Stimulated activated CD8-positive, alpha-beta memory T cell treated with anti-CD3 and anti-CD28 coated beads, Interleukin-2, amount 100 ng/mL, for 1 hour (primary cell): ENCODE measurements at regions not wholly inside any gene's neighbourhood (a gene's known extent, or its start where the extent isn't known, plus 50 kb on each side); places are given as distances from the start of the nearest gene placed in this dataset.

Experiments
- DNase-seq, 2 donors: peaks; one replicate each; pipeline ENCODE4 v3.0.0-alpha.2; 2020; ENCODE audit warnings: low read depth in 2 of 2

DNA sequence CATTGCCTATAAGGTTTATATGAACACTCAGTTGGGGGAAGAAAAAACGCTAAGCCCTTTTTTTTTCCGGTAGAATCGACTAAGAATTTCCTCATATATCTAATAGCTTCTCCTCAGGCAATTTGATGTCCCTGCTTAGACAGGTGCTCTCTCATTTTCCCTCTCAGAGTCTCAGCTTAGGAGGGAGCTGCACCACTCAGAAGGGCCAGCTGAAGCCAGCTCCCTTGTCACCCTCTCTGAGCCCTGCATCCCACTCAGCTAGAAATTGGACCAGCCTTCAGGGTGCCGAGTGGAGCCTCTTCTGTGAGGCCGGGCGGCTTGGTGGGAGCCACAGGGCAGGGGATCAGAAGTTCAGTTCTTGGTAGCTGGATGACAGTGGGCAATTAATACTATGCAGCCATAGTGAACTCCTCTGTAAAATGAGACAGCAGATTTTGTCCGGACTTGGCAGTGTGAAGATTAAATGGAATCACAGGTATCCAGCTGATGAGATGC lies 368.5 kb downstream of the MAFB start:
- DNase-seq = no peak

DNA sequence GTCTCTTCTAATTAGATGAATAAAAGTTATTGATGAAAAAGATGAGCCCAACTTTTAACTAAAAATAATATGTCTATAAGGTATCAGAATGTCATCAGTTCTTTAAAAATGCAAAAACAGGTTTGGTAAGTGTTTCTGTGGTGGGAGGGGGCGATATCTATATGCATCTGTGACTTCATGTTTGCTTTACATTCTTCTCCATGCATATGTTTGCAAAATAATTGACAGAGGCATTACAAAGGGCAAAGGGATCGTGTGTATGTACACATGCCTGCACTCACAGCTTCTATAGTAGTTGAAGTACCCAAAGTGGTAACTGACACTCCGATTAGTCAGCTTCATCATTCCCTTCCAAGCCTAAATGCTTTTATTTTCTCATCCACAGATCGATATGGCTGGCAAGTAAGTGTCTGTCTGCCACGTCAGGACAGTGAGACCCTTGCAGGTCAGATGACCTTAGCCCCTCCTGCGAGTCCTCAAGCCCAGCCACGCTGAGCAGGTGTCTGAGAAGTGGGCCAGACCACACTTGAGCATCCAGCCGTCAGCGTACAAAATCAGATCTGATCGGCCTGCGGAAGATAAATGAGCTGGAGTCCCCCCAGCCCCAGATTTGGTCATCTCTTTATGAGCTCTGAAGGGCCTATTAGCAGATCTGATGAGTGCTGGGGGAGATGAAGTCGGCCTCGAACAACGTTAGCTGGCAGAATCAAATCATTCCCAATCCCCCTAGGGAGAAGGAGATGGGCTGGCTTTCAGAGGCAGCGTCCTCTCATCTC lies 369.1 kb downstream of the MAFB start:
- DNase-seq = no peak

DNA sequence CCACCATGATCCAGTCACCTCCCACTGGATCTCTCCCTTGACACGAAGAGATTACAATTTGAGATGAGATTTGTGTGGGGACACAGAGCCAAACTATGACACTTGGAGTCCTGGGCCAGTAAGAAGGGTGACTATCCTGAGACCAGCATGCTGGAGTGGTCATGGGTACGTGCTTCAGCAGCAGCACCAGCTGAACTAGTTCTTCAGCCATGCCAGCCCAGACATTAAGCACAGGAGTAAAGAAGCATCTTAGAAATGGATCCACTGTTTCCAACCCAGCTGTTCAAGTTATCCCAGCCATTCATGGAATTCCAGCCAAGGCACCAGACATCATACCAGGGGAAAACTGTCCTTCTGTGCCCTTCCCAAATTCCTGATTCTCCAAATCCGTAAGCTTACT lies 370.0 kb downstream of the MAFB start:
- DNase-seq = no peak

DNA sequence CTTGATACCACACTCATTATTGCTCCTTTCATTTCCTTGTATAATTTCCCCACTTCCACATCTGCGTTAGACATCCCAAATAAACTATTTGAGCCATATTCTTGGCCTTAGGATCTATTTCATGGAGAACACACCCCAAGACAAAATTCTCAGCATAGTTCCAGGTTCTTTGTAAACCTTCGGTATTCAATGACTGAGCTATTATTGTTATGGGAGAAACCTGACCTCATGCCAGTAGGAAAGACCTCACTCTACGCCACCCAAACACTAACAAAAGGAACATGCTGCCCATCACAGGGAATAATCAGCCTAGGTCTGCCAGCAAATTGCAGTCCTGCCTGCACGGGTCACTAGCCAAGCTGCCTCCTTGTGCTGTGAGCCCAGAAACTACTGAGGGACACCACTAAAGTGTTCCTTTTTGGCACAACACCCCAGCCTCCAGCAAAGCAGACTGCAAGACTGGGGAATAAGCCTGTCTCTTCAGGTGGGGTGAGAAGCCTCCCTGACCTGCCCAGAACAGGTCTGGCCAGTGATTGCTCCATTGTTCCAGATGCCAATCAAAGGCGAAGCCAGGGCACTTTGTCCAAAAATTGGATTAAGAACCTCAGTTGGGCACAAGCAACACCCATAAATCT lies 371.8 kb downstream of the MAFB start:
- DNase-seq = no peak

DNA sequence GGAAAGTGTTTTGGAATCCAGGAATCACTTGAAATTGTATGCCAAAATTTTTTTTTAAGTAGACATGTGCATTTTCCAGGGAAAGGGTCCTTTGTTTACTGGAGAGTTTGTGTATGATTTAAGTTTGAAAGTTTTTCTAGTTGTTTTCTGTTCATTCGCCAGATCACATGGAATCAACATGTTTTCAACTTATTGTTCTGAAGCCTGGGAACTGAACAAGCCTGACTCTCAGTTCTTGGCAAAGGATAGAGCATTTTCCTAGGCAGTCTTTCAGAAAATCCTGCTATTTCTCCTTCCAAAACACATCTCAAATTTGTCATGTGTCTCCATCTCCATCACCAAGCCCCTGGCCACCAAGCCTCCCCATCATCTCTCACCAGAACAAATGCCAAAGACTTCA lies 374.8 kb downstream of the MAFB start:
- DNase-seq = no peak

DNA sequence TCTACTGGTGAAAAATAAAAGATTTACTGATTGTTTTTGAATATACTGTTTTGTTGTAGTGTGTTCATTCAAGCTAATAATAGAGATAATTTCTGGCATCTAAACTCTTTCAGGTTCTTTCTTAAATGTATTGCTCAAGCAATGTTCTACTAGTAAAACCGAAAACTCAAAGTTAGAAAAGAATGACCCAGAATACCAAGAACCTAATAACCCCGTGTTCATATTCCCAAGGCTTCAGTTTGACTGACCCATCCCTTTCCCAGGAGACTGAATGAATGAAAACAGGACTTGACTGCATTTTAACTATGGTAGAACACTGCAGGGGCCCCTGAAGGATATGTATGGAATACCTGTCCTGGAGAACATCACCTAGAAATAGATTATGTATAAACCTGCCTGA lies 375.3 kb downstream of the MAFB start:
- no peak for DNase-seq

DNA sequence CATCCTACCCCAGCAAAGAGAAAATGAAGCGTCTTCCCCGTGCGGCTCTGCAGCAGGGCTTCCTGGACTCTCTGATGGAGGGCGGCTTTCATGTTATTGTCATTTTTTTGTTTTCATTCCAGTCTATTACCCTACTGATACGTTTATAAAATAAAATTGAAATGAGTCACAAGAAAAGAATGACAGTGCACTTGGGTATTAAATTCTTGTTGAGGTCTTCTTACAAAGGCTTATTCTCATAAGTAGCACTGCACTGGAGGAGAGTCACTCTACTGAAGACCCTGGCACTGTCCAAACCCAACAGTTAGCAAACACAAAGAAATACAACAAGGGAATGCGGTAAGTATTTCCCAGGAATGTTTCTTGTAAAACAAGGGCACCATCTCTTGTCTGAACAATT lies 379.3 kb downstream of the MAFB start:
- DNase-seq = no peak

DNA sequence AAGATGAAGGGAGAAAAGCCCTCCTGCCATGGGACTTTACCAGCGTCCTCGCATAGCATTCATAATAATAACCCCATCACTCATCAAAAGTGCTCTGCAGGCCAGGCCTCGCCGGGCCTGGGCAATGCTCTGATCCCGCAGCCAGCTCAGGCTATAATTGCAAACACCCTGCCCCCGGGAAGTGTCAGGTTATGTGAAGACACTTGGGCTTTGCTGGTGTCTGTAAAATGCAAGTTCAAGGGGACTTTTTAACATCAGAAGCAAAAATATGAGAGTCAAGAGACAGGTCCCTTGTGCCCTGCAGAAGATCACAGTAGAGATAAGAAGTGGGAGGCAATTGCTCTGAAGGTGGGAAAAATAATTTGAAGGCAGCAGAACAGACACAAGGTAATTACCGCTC lies 381.0 kb downstream of the MAFB start:
- no peak for DNase-seq

DNA sequence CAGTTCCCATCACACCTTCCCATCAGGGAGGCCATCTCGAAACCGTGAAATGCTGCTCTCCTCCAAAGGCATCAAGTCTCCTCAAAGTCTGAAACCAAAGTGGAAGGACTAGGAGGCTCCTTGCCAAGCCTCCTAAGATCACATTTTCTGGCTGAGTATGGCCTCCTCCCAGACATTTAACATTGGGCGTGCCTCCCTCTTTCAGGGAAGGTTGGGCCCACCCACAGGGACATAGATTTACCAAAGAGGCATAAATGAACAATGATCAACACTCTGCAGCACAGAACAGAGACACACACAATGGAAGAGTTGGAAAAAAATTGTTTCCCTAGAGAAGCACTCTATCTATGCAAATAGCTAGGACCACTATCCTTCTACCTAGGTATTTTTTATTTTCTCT lies 381.8 kb downstream of the MAFB start:
- no peak for DNase-seq

DNA sequence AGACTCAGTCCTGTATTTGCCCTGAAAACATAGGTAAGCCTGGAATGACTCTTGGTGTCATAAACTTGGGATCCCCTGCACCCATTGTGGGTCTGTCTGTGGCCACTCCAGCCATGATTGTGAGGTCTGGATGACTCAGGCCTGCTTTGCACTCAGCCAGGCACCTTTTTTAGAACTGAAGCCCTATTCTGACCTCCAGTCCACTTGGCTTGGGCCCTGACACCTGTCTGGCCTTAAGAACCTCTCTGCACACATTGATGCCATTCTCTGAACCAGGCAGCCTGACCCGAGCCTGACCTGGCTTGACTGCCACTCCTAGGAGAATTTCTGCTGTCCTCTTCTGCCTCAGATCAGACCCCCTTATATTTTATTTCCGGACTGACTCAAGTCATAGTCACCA lies 383.7 kb downstream of the MAFB start:
- DNase-seq = no peak

DNA sequence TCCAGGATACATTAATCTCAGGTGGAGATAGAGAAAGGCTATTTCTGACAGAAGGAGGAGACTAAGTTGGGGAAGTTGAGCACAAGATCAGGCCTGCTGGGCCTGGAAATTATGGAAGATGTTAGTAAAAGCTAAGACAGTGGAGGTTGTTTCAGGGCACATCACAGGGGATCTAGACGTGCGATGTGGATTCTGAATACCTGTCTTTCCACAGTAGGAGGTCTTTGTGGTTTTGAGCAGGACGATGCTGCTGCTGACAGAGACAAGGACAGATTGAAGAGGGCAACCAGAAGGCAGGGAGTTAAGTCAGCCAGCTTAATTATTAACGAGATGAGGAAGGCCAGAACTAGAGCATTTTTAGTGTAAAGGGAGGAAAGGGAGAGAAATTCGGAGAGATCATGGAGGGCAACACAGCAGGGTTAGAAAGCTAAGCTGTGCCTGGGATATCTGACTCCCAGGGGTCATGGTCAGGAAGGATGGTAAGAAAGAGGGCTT lies 384.9 kb downstream of the MAFB start:
- DNase-seq = no peak

DNA sequence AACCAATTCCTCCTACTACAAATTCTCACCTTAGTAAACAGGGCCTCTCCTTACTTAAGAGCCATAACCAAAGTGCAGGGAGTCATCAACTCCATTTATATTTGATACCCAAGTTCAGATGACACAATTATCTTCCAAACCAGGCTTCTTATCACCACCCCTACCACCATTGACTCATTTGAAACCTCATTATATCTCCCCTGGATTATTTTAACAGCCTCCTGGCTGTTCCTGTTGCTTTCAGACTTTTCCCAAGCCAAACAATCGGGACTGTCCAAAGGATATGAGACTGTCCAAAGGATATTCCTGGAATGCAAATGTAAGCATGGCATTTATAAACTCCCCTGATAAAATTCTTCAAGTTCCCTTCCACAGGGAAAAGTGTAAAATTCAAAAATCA lies 394.3 kb downstream of the MAFB start:
- no peak for DNase-seq

DNA sequence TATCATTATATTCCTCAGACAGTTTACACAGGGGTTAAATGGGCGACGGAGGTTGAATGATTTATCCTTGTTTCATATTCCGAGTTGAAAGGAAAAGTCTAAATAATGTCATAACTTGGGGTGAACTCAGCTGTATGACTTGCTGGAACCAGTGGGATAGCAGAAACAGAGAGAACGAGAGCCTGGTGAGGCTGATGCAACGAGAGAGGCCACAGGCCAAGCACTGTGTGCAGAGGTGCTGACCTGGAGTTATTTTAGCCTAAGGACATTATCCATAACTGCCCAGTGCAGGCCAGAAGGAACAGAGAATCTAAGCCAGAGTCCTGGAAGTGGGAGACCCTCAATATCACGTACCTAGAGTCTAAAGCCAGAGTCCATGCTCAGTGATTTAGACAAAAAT lies 394.9 kb downstream of the MAFB start:
- DNase-seq = no peak

DNA sequence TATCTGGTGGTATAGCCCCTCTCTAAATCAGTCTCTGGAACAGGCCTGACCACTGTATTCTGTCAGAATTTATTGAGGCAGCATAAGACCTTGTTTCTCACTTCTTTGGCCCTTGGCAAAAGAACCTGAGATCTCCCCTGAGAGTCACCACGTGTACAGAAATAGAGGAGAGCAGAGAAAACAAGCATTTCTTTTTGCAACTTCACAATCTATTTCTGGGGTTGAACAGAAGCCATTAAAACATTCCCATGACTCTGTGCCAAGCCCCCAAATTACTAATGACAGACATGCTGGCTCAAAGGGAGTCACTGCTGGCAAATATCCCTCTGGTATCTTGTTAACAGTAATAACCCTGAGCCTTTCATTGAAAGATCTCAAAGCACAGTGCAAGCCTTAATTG lies 395.3 kb downstream of the MAFB start:
- no peak for DNase-seq

DNA sequence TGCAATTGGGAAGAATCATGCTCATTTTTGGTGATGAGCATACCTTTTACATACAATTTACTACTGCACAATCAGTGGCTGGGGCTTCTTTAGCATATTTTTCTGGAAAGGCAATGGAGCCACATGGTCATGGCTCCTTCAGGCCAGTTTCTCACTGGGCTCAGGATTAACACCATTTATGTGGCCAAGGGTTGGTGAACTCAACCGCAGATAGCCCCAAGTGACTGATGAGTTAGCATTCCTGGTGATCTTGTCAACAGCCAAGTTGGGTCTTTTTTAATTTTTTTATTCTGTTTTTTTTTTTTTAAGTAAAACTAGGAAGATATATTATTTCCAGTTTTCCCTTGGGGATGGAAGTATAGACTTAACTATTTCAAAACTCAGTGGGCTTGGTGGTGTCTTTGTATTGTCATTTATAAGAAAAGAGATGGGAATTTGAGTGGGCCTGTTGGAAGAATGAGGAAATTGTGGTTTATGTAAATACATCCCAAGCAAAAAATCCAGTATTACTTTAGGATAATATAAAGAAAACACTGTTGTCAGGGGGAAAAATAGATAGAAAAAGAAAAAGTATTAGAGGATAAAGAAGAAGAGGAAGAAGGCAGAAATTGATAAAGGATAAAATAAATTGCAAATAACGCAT lies 397.4 kb downstream of the MAFB start:
- no peak for DNase-seq

DNA sequence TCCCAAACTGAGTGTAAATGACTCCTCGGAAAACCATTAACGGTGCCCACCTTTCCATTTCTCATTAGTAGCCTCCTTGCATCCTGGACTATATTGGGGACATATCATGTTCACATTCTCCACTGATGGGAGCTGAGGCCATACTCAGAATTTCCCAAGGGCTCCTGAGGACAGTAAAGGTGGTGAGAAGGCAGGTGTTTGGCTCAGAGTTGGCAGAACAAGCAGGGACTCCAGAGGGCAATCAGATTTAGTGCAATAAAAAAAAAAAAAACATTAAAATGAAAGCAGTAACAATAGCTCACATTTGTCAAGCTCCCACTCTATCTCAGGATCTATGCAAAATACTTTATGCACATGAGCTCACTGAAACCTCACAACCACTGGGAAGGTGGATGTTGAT lies 401.4 kb downstream of the MAFB start:
- no peak for DNase-seq

DNA sequence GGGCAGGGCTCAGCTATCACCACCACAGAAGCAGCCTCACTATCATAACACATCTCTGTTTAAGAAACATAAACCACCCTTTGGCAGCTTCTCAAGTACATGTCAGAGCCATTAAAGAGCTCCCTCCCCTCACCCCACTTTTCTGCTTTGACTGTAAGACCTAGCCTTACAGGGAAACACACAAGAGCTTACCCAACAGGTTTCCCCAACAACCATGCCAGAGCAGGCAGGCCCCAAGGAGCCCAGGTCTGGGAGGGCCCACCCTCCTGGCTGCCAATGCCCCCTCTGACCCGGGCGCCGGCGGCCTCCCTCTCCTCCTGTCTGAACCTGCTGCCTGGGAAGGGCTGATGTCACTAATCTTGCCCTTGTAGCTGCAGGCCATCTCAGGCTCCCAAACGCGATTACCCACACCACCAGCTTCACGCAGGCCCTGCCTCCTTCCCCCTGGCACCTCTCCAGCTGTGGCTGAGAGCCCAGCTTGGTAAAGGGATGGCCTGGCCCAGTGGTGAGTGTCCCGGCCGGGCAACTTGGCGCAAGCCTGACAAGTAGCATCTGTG lies 402.0 kb downstream of the MAFB start:
- no peak for DNase-seq

DNA sequence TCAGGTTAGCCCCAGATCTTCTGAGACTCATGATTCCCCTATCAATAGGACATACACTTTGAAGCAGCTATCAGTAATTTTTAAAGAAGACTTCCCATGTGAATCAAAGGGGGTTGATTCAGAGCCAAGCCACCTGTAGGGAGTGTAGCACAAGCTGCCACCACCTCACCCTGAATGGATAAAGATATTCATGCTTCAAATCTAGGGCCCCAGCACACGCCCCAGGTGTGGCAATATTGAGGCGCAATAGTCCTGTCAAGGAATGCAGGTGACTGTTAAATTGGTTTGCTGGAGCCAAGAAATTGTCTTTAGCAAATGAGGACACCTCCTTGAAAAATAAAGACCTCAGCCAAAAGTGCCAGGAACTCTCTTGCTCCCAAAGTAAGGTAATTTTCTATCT lies 404.4 kb downstream of the MAFB start:
- DNase-seq = no peak

DNA sequence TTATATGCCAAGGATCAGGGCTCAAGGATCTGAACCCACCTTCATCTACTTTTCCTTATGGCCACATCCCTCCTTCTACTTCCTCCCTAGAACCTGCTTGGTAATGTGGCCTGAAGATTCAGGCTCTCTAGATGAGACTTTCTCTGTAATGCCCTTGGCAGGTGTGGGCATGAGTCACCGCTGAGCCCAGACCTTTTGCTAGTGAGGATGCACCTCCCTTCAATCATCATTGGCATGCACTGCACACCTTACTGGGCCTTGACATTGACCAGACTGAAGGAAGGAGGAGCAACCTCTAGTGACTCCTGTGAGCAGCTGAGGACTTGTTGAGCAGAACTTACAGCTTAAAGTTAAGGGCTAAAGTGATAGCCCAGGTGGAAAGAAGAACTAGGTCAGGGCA lies 405.3 kb downstream of the MAFB start:
- DNase-seq = no peak

DNA sequence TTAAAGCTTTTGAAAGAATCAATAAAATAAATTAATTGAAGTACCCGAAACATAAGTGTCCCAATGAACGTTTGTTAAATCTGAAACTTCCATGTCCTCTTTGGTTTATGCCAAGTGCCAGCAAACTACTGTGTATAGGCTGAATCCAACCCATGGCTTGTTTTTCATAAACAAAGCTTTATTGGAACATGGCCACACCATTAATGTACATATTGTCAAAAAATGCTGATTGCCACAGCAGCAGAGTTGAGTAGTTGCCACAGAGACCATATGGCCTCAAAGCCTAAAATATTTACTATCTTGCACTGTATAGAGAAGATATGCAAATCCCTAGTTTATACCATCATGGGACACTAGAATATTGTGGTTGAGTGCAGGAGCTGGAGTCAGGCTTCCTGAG lies 406.1 kb downstream of the MAFB start:
- DNase-seq = no peak

DNA sequence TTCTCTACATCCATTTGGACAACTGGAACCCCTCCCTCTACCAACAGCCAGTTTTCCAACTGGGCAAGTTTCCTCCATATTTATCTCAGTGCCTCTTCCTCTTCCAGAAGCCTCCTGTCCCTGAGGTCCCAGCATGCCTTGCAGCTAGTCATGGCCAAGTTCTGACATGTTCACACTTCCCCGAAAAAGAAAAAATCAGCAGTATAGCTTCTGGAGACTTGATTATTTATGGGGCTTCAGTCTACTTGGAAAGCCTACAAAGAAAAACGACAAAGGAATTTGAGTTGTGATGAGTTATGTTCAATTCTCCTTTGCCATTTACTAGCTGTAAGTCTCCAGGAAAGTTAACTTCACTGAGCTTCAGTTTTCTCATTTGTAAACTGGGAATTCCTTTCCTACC lies 406.5 kb downstream of the MAFB start:
- no peak for DNase-seq

DNA sequence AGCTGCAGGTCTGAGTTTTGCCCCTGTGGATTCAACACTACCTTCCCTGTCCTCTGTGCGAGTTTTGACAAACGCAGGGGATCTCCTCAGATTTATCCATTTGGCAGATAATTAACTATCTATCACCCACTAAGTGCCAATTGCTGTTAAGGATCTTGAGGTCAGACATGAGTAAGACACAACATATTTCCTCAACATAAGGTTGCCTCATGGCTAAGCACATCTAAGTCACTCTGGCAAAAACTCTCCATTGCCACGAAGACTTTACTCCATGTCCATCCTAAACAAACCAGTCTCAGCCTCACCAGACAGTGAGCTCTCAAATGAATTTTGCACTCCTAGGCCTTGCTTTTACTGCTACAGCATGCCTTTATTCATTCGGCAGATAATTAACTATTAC lies 408.4 kb downstream of the MAFB start:
- no peak for DNase-seq

DNA sequence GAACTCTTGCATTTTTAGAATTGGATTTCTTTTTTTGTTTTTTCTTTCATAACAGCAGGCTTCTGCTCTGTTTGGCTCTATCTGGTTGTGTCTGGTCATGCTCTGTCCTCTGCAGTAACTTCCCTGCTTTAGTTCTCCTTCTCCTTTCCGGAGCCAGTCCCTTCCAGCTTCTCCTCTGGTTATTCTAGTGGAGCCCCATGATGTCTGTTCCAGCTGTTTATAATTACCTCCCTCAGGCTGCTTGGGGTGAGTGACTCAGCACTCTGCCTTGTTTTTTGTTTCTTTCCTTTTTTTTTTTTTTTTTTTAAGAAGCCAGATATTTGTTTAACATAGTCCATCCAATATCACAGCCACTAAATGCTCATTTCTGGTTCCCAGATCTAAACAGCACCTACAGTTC lies 409.6 kb downstream of the MAFB start:
- no peak for DNase-seq
